ENCODE measurements at regions not wholly inside any gene's neighbourhood (a gene's known extent, or its start where the extent isn't known, plus 50 kb on each side); places are given as distances from the start of the nearest gene placed in this dataset.

DNA sequence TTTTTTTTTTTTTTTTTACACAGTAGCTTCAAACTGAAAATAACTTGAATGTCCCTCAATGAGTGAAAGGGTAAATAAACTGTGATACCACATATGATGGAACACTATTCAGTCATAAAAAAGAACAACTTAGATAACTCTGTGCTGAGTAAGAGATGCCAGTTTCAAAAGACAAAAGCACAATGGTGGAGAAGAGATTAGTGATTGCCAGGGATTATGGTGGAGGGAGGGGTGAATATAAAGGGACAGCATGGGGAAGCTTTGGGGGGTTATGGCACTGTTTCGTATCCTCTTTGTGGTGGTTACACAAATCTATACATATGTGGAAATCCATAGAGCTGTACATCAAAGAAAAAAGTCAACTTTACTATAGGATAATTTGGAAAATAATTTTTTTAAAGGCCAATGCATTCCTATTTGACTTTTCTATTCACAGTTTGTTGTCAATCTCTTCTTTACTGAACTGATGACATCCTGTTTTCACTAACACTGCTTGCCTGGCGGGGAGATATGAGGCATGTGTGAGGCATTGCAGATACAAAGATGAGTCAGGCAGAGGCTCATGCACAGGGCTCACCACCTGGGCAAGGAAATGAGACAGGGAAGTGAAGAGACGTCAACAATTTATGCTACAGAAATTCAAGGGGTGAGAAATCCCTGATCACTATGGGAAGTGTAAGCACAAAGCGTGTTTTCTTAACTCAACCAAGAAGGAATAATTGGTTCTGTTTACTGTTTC lies 302.7 kb downstream of the DUSP10 start:
- Histone ChIP-seq H3K27ac (ENCODE audit: control insufficient read depth, insufficient read depth) (no peak overlapping the region), H3K27me3 (replicated peaks in 1 of 2; ENCODE audit: control insufficient read depth in 2 of 2, insufficient read depth in 2 of 2, low read length in 1 of 2) (no peaks in the 10 kb centered on the region), H3K79me2 (ENCODE audit: control insufficient read depth, insufficient read depth, low read length) (no peaks in the 10 kb centered on the region), H3K4me1 (ENCODE audit: control insufficient read depth, insufficient read depth, low read length) (0 out of 2 replicates have a peak, but pooled peaks cover 4% of the 10 kb centered on the region), H4K20me1 (ENCODE audit: control insufficient read depth, insufficient read depth) (no peaks in the 10 kb centered on the region), H3K9me3 (replicated peaks; ENCODE audit: control insufficient read depth, insufficient read depth, low read length) (no peaks in the 10 kb centered on the region), H2AFZ (ENCODE audit: control insufficient read depth, low read depth, low read length) (no peak overlapping the region), H3K36me3 (ENCODE audit: control insufficient read depth in 2 of 2, insufficient read depth in 2 of 2, low read length in 1 of 2) (no peaks in the 10 kb centered on the region), H3K4me2 (ENCODE audit: control insufficient read depth, insufficient read depth) (no peak overlapping the region), H3K9ac (ENCODE audit: control insufficient read depth, insufficient read depth, low read length) (no peak overlapping the region), H3K4me3 (no peak overlapping the region)
- SMC1A ChIA-PET (ENCODE audit: uncharacterized antibody, unreplicated experiment) = interaction anchor here (0.7 to 2.6 kb wide), 4 partner anchors 18 to 732 kb away, joined by 3 to 9 read pairs (median 3); no protein-coding TSS in a partner anchor
- POLR2A ChIA-PET = interaction anchor here (0.6 kb wide), 1 partner anchor 828 kb away, joined by 3 read pairs; no protein-coding TSS in a partner anchor
- in situ Hi-C loops (cut with MboI) = loop anchor here (5.0 kb wide), 1 partner anchor 562 kb away; the partner anchor contains the start of gene HLX
- intact Hi-C loops (cut with micrococcal nuclease; ENCODE audit: unreplicated experiment) = loop anchor here (5.0 to 10.0 kb wide), 3 partner anchors 174 to 1016 kb away; no protein-coding TSS in a partner anchor
- no peak for FAIRE-seq
- CTCF ChIA-PET = interaction anchor here (0.7 to 1.4 kb wide), 5 partner anchors 9 to 628 kb away, joined by 3 to 6 read pairs (median 4); no protein-coding TSS in a partner anchor
- peak; percentile 91 for ATAC-seq
- peak; percentile 52 for DNase-seq (ENCODE audit: low read depth, low spot score)
- RAD21 ChIA-PET (ENCODE audit: unreplicated experiment) = interaction anchor here (0.6 kb wide), 1 partner anchor 283 kb away, joined by 3 read pairs; no protein-coding TSS in a partner anchor
- no TSS peak for BruUV-seq (replicated peaks)
- WGBS (ENCODE audit: insufficient coverage, insufficient replicate concordance, low lambda C conversion rate, missing lambda C conversion rate) = 21% methylated on average over 4 of the region's 4 CpGs
- no peak for TF ChIP-seq SUPT20H (IDR thresholded peaks at IDR 0.05; ENCODE audit: borderline replicate concordance, control insufficient read depth, low read depth, low read length)
- TF ChIP-seq JUNB (IDR thresholded peaks at IDR 0.05) = peak; percentile 61
- TF ChIP-seq ATF2 (IDR thresholded peaks at IDR 0.05; ENCODE audit: low read length) = peak; percentile 17; the same call in 1 of the 2 replicates
- peak in 1 of 2 experiments; percentile 32; a peak in 1 of 4 replicates for TF ChIP-seq IKZF2 (IDR thresholded peaks at IDR 0.05)
- TF ChIP-seq SIN3A (IDR thresholded peaks at IDR 0.05; ENCODE audit: low read depth, low read length) = no peak
- TF ChIP-seq SMARCA5 (IDR thresholded peaks at IDR 0.05) = no peak
- no peak for TF ChIP-seq PAX5 (IDR thresholded peaks at IDR 0.05; ENCODE audit: borderline replicate concordance, low read depth, low read length)
- peak in 1 of 2 experiments; percentile 74; a peak in 2 of 4 replicates for TF ChIP-seq ETV6 (conservative IDR thresholded peaks at IDR 0.05 in 1 of 2, IDR thresholded peaks at IDR 0.05 in 1 of 2; ENCODE audit: borderline replicate concordance in 1 of 2, low read depth in 1 of 2)
- TF ChIP-seq POU2F2 (IDR thresholded peaks at IDR 0.05; ENCODE audit: borderline replicate concordance, low read depth, low read length) = no peak
- TF ChIP-seq HDAC6 (IDR thresholded peaks at IDR 0.05; ENCODE audit: unreplicated experiment) = no peak
- no peak for TF ChIP-seq YY1 (IDR thresholded peaks at IDR 0.05; ENCODE audit: low read depth, low read length)
- TF ChIP-seq SPI1 (IDR thresholded peaks at IDR 0.05; ENCODE audit: borderline replicate concordance, insufficient read depth, low read depth, low read length) = peak; percentile 61
- peak; percentile 71; the same call in 1 of the 2 replicates for TF ChIP-seq TCF3 (IDR thresholded peaks at IDR 0.05; ENCODE audit: borderline replicate concordance, insufficient read depth, low read depth, low read length)
- no peak for TF ChIP-seq ZNF217 (IDR thresholded peaks at IDR 0.05)
- TF ChIP-seq POLR2A (IDR thresholded peaks at IDR 0.05; ENCODE audit: low read depth, low read length) = no peak
- peak; percentile 28; the same call in 1 of the 2 replicates for TF ChIP-seq ATF7 (IDR thresholded peaks at IDR 0.05; ENCODE audit: low read depth)
- no peak for TF ChIP-seq MTA3 (IDR thresholded peaks at IDR 0.05; ENCODE audit: borderline replicate concordance, low read length)
- no peak for TF ChIP-seq PAX8 (IDR thresholded peaks at IDR 0.05)
- no peak for TF ChIP-seq SP1 (IDR thresholded peaks at IDR 0.05; ENCODE audit: low read depth, low read length)
- no peak for TF ChIP-seq MEF2B (IDR thresholded peaks at IDR 0.05; ENCODE audit: partially characterized antibody, poor library complexity, severe bottlenecking)
- 0 out of 2 replicates have a peak, but pooled peaks have one; percentile 16 for TF ChIP-seq IRF4 (IDR thresholded peaks at IDR 0.05; ENCODE audit: low read depth, low read length)
- TF ChIP-seq BCL11A (IDR thresholded peaks at IDR 0.05; ENCODE audit: low read depth, low read length) = 0 out of 2 replicates have a peak, but pooled peaks have one; percentile 64
- TF ChIP-seq, protein P1, sequence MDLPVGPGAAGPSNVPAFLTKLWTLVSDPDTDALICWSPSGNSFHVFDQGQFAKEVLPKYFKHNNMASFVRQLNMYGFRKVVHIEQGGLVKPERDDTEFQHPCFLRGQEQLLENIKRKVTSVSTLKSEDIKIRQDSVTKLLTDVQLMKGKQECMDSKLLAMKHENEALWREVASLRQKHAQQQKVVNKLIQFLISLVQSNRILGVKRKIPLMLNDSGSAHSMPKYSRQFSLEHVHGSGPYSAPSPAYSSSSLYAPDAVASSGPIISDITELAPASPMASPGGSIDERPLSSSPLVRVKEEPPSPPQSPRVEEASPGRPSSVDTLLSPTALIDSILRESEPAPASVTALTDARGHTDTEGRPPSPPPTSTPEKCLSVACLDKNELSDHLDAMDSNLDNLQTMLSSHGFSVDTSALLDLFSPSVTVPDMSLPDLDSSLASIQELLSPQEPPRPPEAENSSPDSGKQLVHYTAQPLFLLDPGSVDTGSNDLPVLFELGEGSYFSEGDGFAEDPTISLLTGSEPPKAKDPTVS (IDR thresholded peaks at IDR 0.05; ENCODE audit: low read depth, low read length) = no peak
- TF ChIP-seq MTA2 (IDR thresholded peaks at IDR 0.05; ENCODE audit: low read depth) = no peak
